Activated CD4-positive, alpha-beta T cell treated with anti-CD3 and anti-CD28 coated beads for 36 hours (primary cell): ENCODE measurements at regions not wholly inside any gene's neighbourhood (a gene's known extent, or its start where the extent isn't known, plus 50 kb on each side); places are given as distances from the start of the nearest gene placed in this dataset.
A peak's percentile ranks its signal among the peaks of the same experiment; 100 is the strongest.
"Not testable (repeated sequence)": the region's sequence is repeated elsewhere in the genome, so short reads cannot be mapped to it uniquely, and the experiment has no call there.

ENCODE experiments used
- ATAC-seq: fragments of 200-7000 bp; cut with Tn5 transposase; one replicate; pipeline ENCODE4 v1.10.0; 2021; ENCODE audit warnings: mild to moderate bottlenecking, moderate library complexity
- CTCF ChIA-PET: fragments of 350-600 bp; sonication (Branson Sonifier 250); formaldehyde crosslinking; loops from one replicate; lab custom pipeline; 2021; ENCODE audit warnings: antibody characterized with exemption; lab: Charles Lee
- POLR2A ChIA-PET: fragments of 350-600 bp; sonication (Branson Sonifier 250); formaldehyde crosslinking; loops from one replicate; lab custom pipeline; 2021; ENCODE audit warnings: antibody characterized with exemption, inconsistent platforms; lab: Charles Lee
- DNase-seq: peaks from one replicate; pipeline ENCODE4 v3.0.0-alpha.2; 2020
- H3K27ac Mint-ChIP-seq: one replicate; pipeline ENCODE4 v1.8.0; 2021; ENCODE audit warnings: mixed read lengths
- H3K27me3 Mint-ChIP-seq: one replicate; pipeline ENCODE4 v1.8.0; 2021; ENCODE audit warnings: mixed read lengths
- H3K36me3 Mint-ChIP-seq: one replicate; pipeline ENCODE4 v1.8.0; 2021; ENCODE audit warnings: low read depth, mixed read lengths
- H3K4me1 Mint-ChIP-seq: one replicate; pipeline ENCODE4 v1.8.0; 2021; ENCODE audit warnings: mixed read lengths
- H3K4me3 Mint-ChIP-seq: one replicate; pipeline ENCODE4 v1.8.0; 2021; ENCODE audit warnings: mild to moderate bottlenecking, moderate library complexity, mixed read lengths
- H3K9me3 Mint-ChIP-seq: one replicate; pipeline ENCODE4 v1.8.0; 2021; ENCODE audit warnings: low read depth, mixed read lengths
- intact Hi-C, 2 experiments: fragments of 100-400 bp; cut with DNase I in 1 of 2; cut with micrococcal nuclease in 1 of 2; formaldehyde crosslinking; loops; one replicate each; pipeline versions ENCODE4 v1.14.2 to v1.15.1; 2022 to 2024; cut with DNase I, micrococcal nuclease

GRCh38 chr7:75243638-75244037 is 151.2 kb downstream of the GTF2IRD2B start:
- H3K27ac Mint-ChIP-seq, H3K4me3 Mint-ChIP-seq, POLR2A ChIA-PET, DNase-seq, H3K27me3 Mint-ChIP-seq, ATAC-seq, intact Hi-C loops, CTCF ChIA-PET, H3K4me1 Mint-ChIP-seq, H3K36me3 Mint-ChIP-seq, H3K9me3 Mint-ChIP-seq: not testable (repeated sequence)

GRCh38 chr7:75248216-75248615 is 147.2 kb upstream of the TRIM73 start:
- H3K4me3 Mint-ChIP-seq, DNase-seq, H3K27me3 Mint-ChIP-seq, H3K9me3 Mint-ChIP-seq, intact Hi-C loops, CTCF ChIA-PET, H3K36me3 Mint-ChIP-seq, ATAC-seq, H3K4me1 Mint-ChIP-seq, POLR2A ChIA-PET, H3K27ac Mint-ChIP-seq: not testable (repeated sequence)

- ATAC-seq, intact Hi-C loops, H3K27me3 Mint-ChIP-seq, H3K9me3 Mint-ChIP-seq, H3K27ac Mint-ChIP-seq, H3K36me3 Mint-ChIP-seq, POLR2A ChIA-PET, DNase-seq, H3K4me3 Mint-ChIP-seq, CTCF ChIA-PET, H3K4me1 Mint-ChIP-seq: not testable (repeated sequence)
Observed at GRCh38 chr7:75254238-75254637, 141.2 kb upstream of the TRIM73 start.

- CTCF ChIA-PET, DNase-seq, H3K4me3 Mint-ChIP-seq, H3K27ac Mint-ChIP-seq, intact Hi-C loops, ATAC-seq, H3K27me3 Mint-ChIP-seq, H3K9me3 Mint-ChIP-seq, H3K4me1 Mint-ChIP-seq, H3K36me3 Mint-ChIP-seq, POLR2A ChIA-PET: not testable (repeated sequence)
Observed at GRCh38 chr7:75257442-75257841, 138.0 kb upstream of the TRIM73 start.

- CTCF ChIA-PET, H3K9me3 Mint-ChIP-seq, H3K27ac Mint-ChIP-seq, intact Hi-C loops, DNase-seq, POLR2A ChIA-PET, H3K4me3 Mint-ChIP-seq, H3K36me3 Mint-ChIP-seq, ATAC-seq, H3K27me3 Mint-ChIP-seq, H3K4me1 Mint-ChIP-seq: not testable (repeated sequence)
Observed at GRCh38 chr7:75259454-75260003, 135.9 kb upstream of the TRIM73 start.

GRCh38 chr7:75261660-75262059 is 133.8 kb upstream of the TRIM73 start:
- H3K27ac Mint-ChIP-seq, CTCF ChIA-PET, ATAC-seq: not testable (repeated sequence)

GRCh38 chr7:75268158-75268557 is 127.3 kb upstream of the TRIM73 start:
- H3K4me3 Mint-ChIP-seq, intact Hi-C loops, H3K27me3 Mint-ChIP-seq, ATAC-seq, CTCF ChIA-PET, H3K9me3 Mint-ChIP-seq, DNase-seq, H3K27ac Mint-ChIP-seq, H3K4me1 Mint-ChIP-seq, POLR2A ChIA-PET, H3K36me3 Mint-ChIP-seq: not testable (repeated sequence)

More at GRCh38 chr7:75261660-75262059, 133.8 kb upstream of the TRIM73 start:
- POLR2A ChIA-PET, DNase-seq, H3K4me1 Mint-ChIP-seq, H3K27me3 Mint-ChIP-seq, H3K9me3 Mint-ChIP-seq, intact Hi-C loops, H3K36me3 Mint-ChIP-seq, H3K4me3 Mint-ChIP-seq: not testable (repeated sequence)

GRCh38 chr7:75269159-75269558 is 126.3 kb upstream of the TRIM73 start:
- H3K4me3 Mint-ChIP-seq, POLR2A ChIA-PET, DNase-seq, H3K27me3 Mint-ChIP-seq, intact Hi-C loops, ATAC-seq, H3K27ac Mint-ChIP-seq, H3K9me3 Mint-ChIP-seq, CTCF ChIA-PET, H3K36me3 Mint-ChIP-seq, H3K4me1 Mint-ChIP-seq: not testable (repeated sequence)

GRCh38 chr7:75274114-75274513 is 121.3 kb upstream of the TRIM73 start:
- POLR2A ChIA-PET, intact Hi-C loops, H3K9me3 Mint-ChIP-seq, H3K4me3 Mint-ChIP-seq, H3K36me3 Mint-ChIP-seq, H3K27ac Mint-ChIP-seq, H3K4me1 Mint-ChIP-seq, DNase-seq, H3K27me3 Mint-ChIP-seq, CTCF ChIA-PET: not testable (repeated sequence)
- peak; percentile 82 for ATAC-seq
